ENCODE measurements at regions not wholly inside any gene's neighbourhood (a gene's known extent, or its start where the extent isn't known, plus 50 kb on each side); places are given as distances from the start of the nearest gene placed in this dataset.

- TF ChIP-seq CHD2 (IDR thresholded peaks at IDR 0.05; ENCODE audit: borderline replicate concordance, low read depth, low read length) (no peak), POLR2A (IDR thresholded peaks at IDR 0.05; ENCODE audit: low read depth, low read length) (no peak), CHD1 (IDR thresholded peaks at IDR 0.05; ENCODE audit: low read depth, low read length) (no peak), RELA (IDR thresholded peaks at IDR 0.05; ENCODE audit: borderline replicate concordance, partially characterized antibody) (no peak), ZZZ3 (IDR thresholded peaks at IDR 0.05; ENCODE audit: control insufficient read depth, insufficient read length, low read depth) (no peak), JUND (IDR thresholded peaks at IDR 0.05; ENCODE audit: low read depth, low read length) (no peak), ZBED1 (IDR thresholded peaks at IDR 0.05; ENCODE audit: borderline replicate concordance) (no peak)
Measured at GRCh38 chr20:17093782-17094181, 133.1 kb upstream of the PCSK2 start (continued).

- CTCF ChIA-PET = no interaction called here
- no peaks in the 10 kb centered on the region for H3K9me3 ChIP-seq (replicated peaks; ENCODE audit: control insufficient read depth, insufficient read depth, low read length)
- 0% methylated on average over 4 of the region's 4 CpGs for WGBS (ENCODE audit: insufficient coverage, insufficient replicate concordance, low lambda C conversion rate, missing lambda C conversion rate)
- no peaks in the 10 kb centered on the region for H3K27me3 ChIP-seq (replicated peaks in 1 of 2; ENCODE audit: control insufficient read depth in 2 of 2, insufficient read depth in 2 of 2, low read length in 1 of 2)
- no peak overlapping the region for H3K4me3 ChIP-seq
- in situ Hi-C loops (cut with MboI) (no loop called here), intact Hi-C loops (cut with micrococcal nuclease; ENCODE audit: unreplicated experiment) (no loop called here)
- DNase-seq (ENCODE audit: low read depth, low spot score) (no peak), FAIRE-seq (no peak), ATAC-seq (no peak)
- POLR2A ChIA-PET = no interaction called here
- H4K20me1 ChIP-seq (ENCODE audit: control insufficient read depth, insufficient read depth) = no peaks in the 10 kb centered on the region
- H3K27ac ChIP-seq (ENCODE audit: control insufficient read depth, insufficient read depth) = no peak overlapping the region
- no peak overlapping the region for H2AFZ ChIP-seq (ENCODE audit: control insufficient read depth, low read depth, low read length)
- H3K9ac ChIP-seq (ENCODE audit: control insufficient read depth, insufficient read depth, low read length) = no peak overlapping the region
- no peaks in the 10 kb centered on the region for H3K36me3 ChIP-seq (ENCODE audit: control insufficient read depth in 2 of 2, insufficient read depth in 2 of 2, low read length in 1 of 2)
- no peaks in the 10 kb centered on the region for H3K79me2 ChIP-seq (ENCODE audit: control insufficient read depth, insufficient read depth, low read length)
- no TSS peak for BruUV-seq (replicated peaks)
- H3K4me2 ChIP-seq (ENCODE audit: control insufficient read depth, insufficient read depth) = no peak overlapping the region
- RAD21 ChIA-PET (ENCODE audit: unreplicated experiment) = no interaction called here
- SMC1A ChIA-PET (ENCODE audit: uncharacterized antibody, unreplicated experiment) = no interaction called here
- no peaks in the 10 kb centered on the region for H3K4me1 ChIP-seq (ENCODE audit: control insufficient read depth, insufficient read depth, low read length)
- TF ChIP-seq POLR2A (IDR thresholded peaks at IDR 0.05; ENCODE audit: low read depth, low read length) (no peak), E2F4 (IDR thresholded peaks at IDR 0.05; ENCODE audit: low read depth, low read length) (no peak), LARP7 (IDR thresholded peaks at IDR 0.05) (no peak), PAX8 (IDR thresholded peaks at IDR 0.05) (no peak), BCLAF1 (IDR thresholded peaks at IDR 0.05) (no peak), TARDBP (IDR thresholded peaks at IDR 0.05; ENCODE audit: borderline replicate concordance) (no peak), YY1 (IDR thresholded peaks at IDR 0.05; ENCODE audit: low read depth, low read length) (no peak), NBN (IDR thresholded peaks at IDR 0.05) (no peak), HCFC1 (IDR thresholded peaks at IDR 0.05; ENCODE audit: low read length) (no peak), CREB1 (IDR thresholded peaks at IDR 0.05; ENCODE audit: low read depth) (no peak), WRNIP1 (IDR thresholded peaks at IDR 0.05; ENCODE audit: borderline replicate concordance, low read depth, low read length) (no peak), ZBTB11 (CRISPR knock-in tag; IDR thresholded peaks at IDR 0.05) (no peak), JUNB (IDR thresholded peaks at IDR 0.05) (no peak)
Measured at GRCh38 chr20:17097603-17098002, 129.2 kb upstream of the PCSK2 start.
